Panc1 (cell line): ENCODE measurements at regions not wholly inside any gene's neighbourhood (a gene's known extent, or its start where the extent isn't known, plus 50 kb on each side); places are given as distances from the start of the nearest gene placed in this dataset.

Source experiments
- ATAC-seq: fragments of 200-7000 bp; cut with Tn5 transposase; 2 replicates; pipeline ENCODE4 v1.9.1; 2020; ENCODE audit warnings: mild to moderate bottlenecking, moderate library complexity
- BruUV-seq: library from RNA; stranded (reverse); fragments of 400-500 nt; replicated peaks from 2 replicates; lab custom pipeline; 2021; lab: Mats Ljungman, UMichigan
- CTCF ChIA-PET: fragments of 300-600 bp; sonication (Branson Sonifier 250); formaldehyde crosslinking; loops from one replicate; lab custom pipeline; 2022; ENCODE audit warnings: antibody characterized with exemption; lab: Charles Lee
- POLR2A ChIA-PET: fragments of 300-600 bp; sonication (Branson Sonifier 250); formaldehyde crosslinking; loops from one replicate; lab custom pipeline; 2022; ENCODE audit warnings: antibody characterized with exemption; lab: Charles Lee
- DNase-seq: peaks from one replicate; pipeline ENCODE4 v3.0.0-alpha.2; 2010; ENCODE audit warnings: low read depth, low spot score
- H3K27ac ChIP-seq: 2 replicates; pipeline ENCODE4 v1.5.1; 2011; ENCODE audit warnings: mild to moderate bottlenecking, low read length, inconsistent platforms
- H3K27me3 ChIP-seq: fragments of 200-500 bp; sonication (Bioruptor generic); 2 replicates; pipeline ENCODE4 v1.6.0; 2014; ENCODE audit warnings: low read length, inconsistent platforms; ENCODE audit not compliant: control insufficient read depth, insufficient read depth
- H3K36me3 ChIP-seq: fragments of 200-500 bp; sonication (Bioruptor generic); 2 replicates; pipeline ENCODE4 v1.5.1; 2014; ENCODE audit warnings: inconsistent platforms, mild to moderate bottlenecking, low read length, moderate library complexity; ENCODE audit not compliant: control insufficient read depth, insufficient read depth
- H3K4me1 ChIP-seq: 2 replicates; pipeline ENCODE4 v1.5.1; 2011; ENCODE audit warnings: inconsistent platforms, mild to moderate bottlenecking, low read length, moderate library complexity; ENCODE audit not compliant: control insufficient read depth, insufficient read depth
- H3K4me3 ChIP-seq, 2 experiments: 2 replicates each; pipeline ENCODE4 v1.5.1; 2011 to 2012; ENCODE audit warnings: low read depth in 2 of 2, low read length in 2 of 2, mild to moderate bottlenecking in 2 of 2, inconsistent platforms in 1 of 2, moderate library complexity in 1 of 2
- H3K9me3 ChIP-seq: fragments of 200-500 bp; sonication (Bioruptor generic); 2 replicates; pipeline ENCODE4 v1.5.1; 2014; ENCODE audit warnings: low read depth, mild to moderate bottlenecking, inconsistent platforms, low read length, moderate library complexity; ENCODE audit not compliant: control insufficient read depth, insufficient read depth
- POLR2AphosphoS5 ChIP-seq: IDR thresholded peaks from 2 replicates; pipeline ENCODE4 v1.6.1; 2012; ENCODE audit warnings: mild to moderate bottlenecking, low read depth, low read length, moderate library complexity
- SIN3A ChIP-seq: IDR thresholded peaks from 2 replicates; pipeline ENCODE4 v1.6.1; 2012; ENCODE audit warnings: low read depth, mild to moderate bottlenecking, low read length, moderate library complexity, borderline replicate concordance; ENCODE audit not compliant: insufficient read depth
- TCF7L2 ChIP-seq: IDR thresholded peaks from 2 replicates; pipeline ENCODE4 v1.6.1; 2011; ENCODE audit warnings: mild to moderate bottlenecking, low read depth, low read length, inconsistent platforms
- in situ Hi-C: cut with HindIII; loops from 2 replicates; pipeline ENCODE4 v1.10.0; 2016; ENCODE audit warnings: low sequenced_read_pairs, low pct_unique_long_range_greater_than_20kb
- intact Hi-C: fragments of 100-400 bp; cut with micrococcal nuclease; formaldehyde crosslinking; loops from one replicate; pipeline ENCODE4 v1.10.0; 2022; ENCODE audit not compliant: unreplicated experiment
- TF ChIP-seq, protein P1 (sequence below): fragments of 450-650 bp; IDR thresholded peaks from 2 replicates; pipeline ENCODE4 v1.5.1; 2017; ENCODE audit warnings: mild to moderate bottlenecking
- TF ChIP-seq, protein P2 (sequence below), 2 experiments: IDR thresholded peaks; 2 replicates each; pipeline ENCODE4 v1.6.1; 2011 to 2012; ENCODE audit warnings: low read depth in 2 of 2, control low read depth in 1 of 2, low read length in 1 of 2, mild to moderate bottlenecking in 1 of 2, moderate library complexity in 1 of 2; ENCODE audit not compliant: insufficient read depth in 1 of 2

DNA sequence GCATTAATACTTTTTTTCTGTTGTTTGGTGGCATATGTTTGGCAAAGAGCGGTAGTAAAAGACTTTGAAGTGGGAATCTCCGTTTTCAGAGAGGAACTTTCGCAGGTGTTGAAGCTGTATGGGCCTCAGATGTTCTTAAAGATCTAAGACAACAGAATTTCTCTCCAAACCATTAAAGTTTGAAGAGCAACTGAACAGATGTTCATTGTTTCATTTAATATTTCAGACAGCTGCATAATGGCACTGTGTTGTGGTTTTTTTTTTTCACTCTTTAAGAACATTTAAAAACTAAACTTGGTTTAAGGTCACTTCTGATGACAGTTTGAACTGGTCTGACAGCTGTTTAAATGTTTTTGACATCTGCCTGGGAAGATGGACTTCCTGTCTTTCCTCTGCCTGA is 882.7 kb upstream of the PCDH10 start:
- Histone ChIP-seq H3K4me1 (no peaks in the 10 kb centered on the region), H3K9me3 (no peaks in the 10 kb centered on the region), H3K27me3 (no peaks in the 10 kb centered on the region), H3K27ac (no peak overlapping the region), H3K4me3 (no peak overlapping the region), H3K36me3 (no peaks in the 10 kb centered on the region)
- ATAC-seq (no peak), DNase-seq (no peak)
- ChIA-PET POLR2A (no interaction called here), CTCF (no interaction called here)
- in situ Hi-C loops = no loop called here
- no TSS peak for BruUV-seq
- intact Hi-C loops = no loop called here
- TF ChIP-seq TCF7L2 = no peak
- no peak for TF ChIP-seq SIN3A
- no peak for TF ChIP-seq POLR2AphosphoS5
- TF ChIP-seq, protein P1, sequence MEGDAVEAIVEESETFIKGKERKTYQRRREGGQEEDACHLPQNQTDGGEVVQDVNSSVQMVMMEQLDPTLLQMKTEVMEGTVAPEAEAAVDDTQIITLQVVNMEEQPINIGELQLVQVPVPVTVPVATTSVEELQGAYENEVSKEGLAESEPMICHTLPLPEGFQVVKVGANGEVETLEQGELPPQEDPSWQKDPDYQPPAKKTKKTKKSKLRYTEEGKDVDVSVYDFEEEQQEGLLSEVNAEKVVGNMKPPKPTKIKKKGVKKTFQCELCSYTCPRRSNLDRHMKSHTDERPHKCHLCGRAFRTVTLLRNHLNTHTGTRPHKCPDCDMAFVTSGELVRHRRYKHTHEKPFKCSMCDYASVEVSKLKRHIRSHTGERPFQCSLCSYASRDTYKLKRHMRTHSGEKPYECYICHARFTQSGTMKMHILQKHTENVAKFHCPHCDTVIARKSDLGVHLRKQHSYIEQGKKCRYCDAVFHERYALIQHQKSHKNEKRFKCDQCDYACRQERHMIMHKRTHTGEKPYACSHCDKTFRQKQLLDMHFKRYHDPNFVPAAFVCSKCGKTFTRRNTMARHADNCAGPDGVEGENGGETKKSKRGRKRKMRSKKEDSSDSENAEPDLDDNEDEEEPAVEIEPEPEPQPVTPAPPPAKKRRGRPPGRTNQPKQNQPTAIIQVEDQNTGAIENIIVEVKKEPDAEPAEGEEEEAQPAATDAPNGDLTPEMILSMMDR = no peak
- TF ChIP-seq, protein P2, sequence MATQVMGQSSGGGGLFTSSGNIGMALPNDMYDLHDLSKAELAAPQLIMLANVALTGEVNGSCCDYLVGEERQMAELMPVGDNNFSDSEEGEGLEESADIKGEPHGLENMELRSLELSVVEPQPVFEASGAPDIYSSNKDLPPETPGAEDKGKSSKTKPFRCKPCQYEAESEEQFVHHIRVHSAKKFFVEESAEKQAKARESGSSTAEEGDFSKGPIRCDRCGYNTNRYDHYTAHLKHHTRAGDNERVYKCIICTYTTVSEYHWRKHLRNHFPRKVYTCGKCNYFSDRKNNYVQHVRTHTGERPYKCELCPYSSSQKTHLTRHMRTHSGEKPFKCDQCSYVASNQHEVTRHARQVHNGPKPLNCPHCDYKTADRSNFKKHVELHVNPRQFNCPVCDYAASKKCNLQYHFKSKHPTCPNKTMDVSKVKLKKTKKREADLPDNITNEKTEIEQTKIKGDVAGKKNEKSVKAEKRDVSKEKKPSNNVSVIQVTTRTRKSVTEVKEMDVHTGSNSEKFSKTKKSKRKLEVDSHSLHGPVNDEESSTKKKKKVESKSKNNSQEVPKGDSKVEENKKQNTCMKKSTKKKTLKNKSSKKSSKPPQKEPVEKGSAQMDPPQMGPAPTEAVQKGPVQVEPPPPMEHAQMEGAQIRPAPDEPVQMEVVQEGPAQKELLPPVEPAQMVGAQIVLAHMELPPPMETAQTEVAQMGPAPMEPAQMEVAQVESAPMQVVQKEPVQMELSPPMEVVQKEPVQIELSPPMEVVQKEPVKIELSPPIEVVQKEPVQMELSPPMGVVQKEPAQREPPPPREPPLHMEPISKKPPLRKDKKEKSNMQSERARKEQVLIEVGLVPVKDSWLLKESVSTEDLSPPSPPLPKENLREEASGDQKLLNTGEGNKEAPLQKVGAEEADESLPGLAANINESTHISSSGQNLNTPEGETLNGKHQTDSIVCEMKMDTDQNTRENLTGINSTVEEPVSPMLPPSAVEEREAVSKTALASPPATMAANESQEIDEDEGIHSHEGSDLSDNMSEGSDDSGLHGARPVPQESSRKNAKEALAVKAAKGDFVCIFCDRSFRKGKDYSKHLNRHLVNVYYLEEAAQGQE (IDR thresholded peaks at IDR 0.05; ENCODE audit: insufficient read depth in 1 of 2, low read depth in 2 of 2, low read length in 1 of 2) = no peak

DNA sequence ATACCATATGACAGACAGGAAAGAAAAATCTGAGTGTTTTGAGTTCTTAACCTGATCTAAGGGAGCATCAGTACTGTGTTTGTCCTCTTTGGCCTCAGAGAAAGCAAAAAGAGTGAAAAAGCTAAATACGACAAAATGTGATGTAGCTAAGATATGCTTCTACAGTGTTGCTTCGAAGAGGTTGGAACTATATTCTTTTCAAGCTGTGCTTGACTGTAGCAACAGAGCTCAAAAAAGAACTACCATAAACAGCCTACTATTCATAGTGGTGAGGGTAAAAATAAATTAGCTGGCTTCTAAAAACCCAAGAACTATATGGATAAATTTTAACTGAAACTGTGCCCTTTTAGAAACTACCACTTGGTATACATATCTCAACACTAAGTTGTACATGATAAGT is 881.8 kb upstream of the PCDH10 start:
- CTCF ChIA-PET = no interaction called here
- Histone ChIP-seq H3K4me3 (no peak overlapping the region), H3K27ac (no peak overlapping the region), H3K36me3 (no peaks in the 10 kb centered on the region), H3K4me1 (no peaks in the 10 kb centered on the region), H3K9me3 (no peaks in the 10 kb centered on the region), H3K27me3 (no peaks in the 10 kb centered on the region)
- ATAC-seq (no peak), DNase-seq (no peak)
- POLR2A ChIA-PET = no interaction called here
- in situ Hi-C loops (no loop called here), intact Hi-C loops (no loop called here)
- TF ChIP-seq, protein P2 (IDR thresholded peaks at IDR 0.05; ENCODE audit: insufficient read depth in 1 of 2, low read depth in 2 of 2, low read length in 1 of 2) = no peak
- TF ChIP-seq POLR2AphosphoS5 = no peak
- TF ChIP-seq, protein P1 = no peak
- no peak for TF ChIP-seq TCF7L2
- no peak for TF ChIP-seq SIN3A
- no TSS peak for BruUV-seq
